ENCODE measurements at regions not wholly inside any gene's neighbourhood (a gene's known extent, or its start where the extent isn't known, plus 50 kb on each side); places are given as distances from the start of the nearest gene placed in this dataset.

- H3K36me3 ChIP-seq (ENCODE audit: insufficient read depth, low read length): no peaks in the 10 kb centered on the region
- peaks cover 45% of the 10 kb centered on the region for H3K27me3 ChIP-seq (ENCODE audit: control insufficient read depth, insufficient read depth, low read length)
- no peak overlapping the region for H3K4me2 ChIP-seq (ENCODE audit: low read length)
- H3K9me3 ChIP-seq (replicated peaks; ENCODE audit: low read length): no peaks in the 10 kb centered on the region
- H3K4me1 ChIP-seq (ENCODE audit: control insufficient read depth, insufficient read depth, low read length): no peaks in the 10 kb centered on the region
- no peak overlapping the region for H3K4me3 ChIP-seq (ENCODE audit: low read length)
- H3K9ac ChIP-seq (ENCODE audit: low read depth, low read length): no peak overlapping the region
Observed at GRCh38 chr20:63067721-63068560, 61.2 kb upstream of the BHLHE23 start.

- H3K4me3 ChIP-seq (ENCODE audit: low read length): no peak overlapping the region
- no peak overlapping the region for H3K4me2 ChIP-seq (ENCODE audit: low read length)
- H3K9ac ChIP-seq (ENCODE audit: low read depth, low read length): no peak overlapping the region
- peaks cover 38% of the 10 kb centered on the region for H3K27me3 ChIP-seq (ENCODE audit: control insufficient read depth, insufficient read depth, low read length)
- H3K9me3 ChIP-seq (replicated peaks; ENCODE audit: low read length): no peaks in the 10 kb centered on the region
- H3K36me3 ChIP-seq (ENCODE audit: insufficient read depth, low read length): no peaks in the 10 kb centered on the region
- no peaks in the 10 kb centered on the region for H3K4me1 ChIP-seq (ENCODE audit: control insufficient read depth, insufficient read depth, low read length)
Observed at GRCh38 chr20:63067266-63067635, 60.5 kb upstream of the BHLHE23 start.

GRCh38 chr20:63066506-63067265 is 59.9 kb upstream of the BHLHE23 start:
- Histone ChIP-seq H3K9ac (ENCODE audit: low read depth, low read length) (no peak overlapping the region), H3K36me3 (ENCODE audit: insufficient read depth, low read length) (no peaks in the 10 kb centered on the region), H3K4me2 (ENCODE audit: low read length) (no peak overlapping the region), H3K9me3 (replicated peaks; ENCODE audit: low read length) (no peaks in the 10 kb centered on the region), H3K27me3 (ENCODE audit: control insufficient read depth, insufficient read depth, low read length) (peaks cover 38% of the 10 kb centered on the region), H3K4me3 (ENCODE audit: low read length) (no peak overlapping the region), H3K4me1 (ENCODE audit: control insufficient read depth, insufficient read depth, low read length) (no peaks in the 10 kb centered on the region)

- H3K9ac ChIP-seq (ENCODE audit: low read depth, low read length): no peak overlapping the region
- H3K4me3 ChIP-seq (ENCODE audit: low read length): no peak overlapping the region
- H3K4me2 ChIP-seq (ENCODE audit: low read length): no peak overlapping the region
- no peaks in the 10 kb centered on the region for H3K9me3 ChIP-seq (replicated peaks; ENCODE audit: low read length)
- no peaks in the 10 kb centered on the region for H3K4me1 ChIP-seq (ENCODE audit: control insufficient read depth, insufficient read depth, low read length)
- no peaks in the 10 kb centered on the region for H3K36me3 ChIP-seq (ENCODE audit: insufficient read depth, low read length)
- peaks cover 35% of the 10 kb centered on the region for H3K27me3 ChIP-seq (ENCODE audit: control insufficient read depth, insufficient read depth, low read length)
Observed at GRCh38 chr20:63065911-63066310, 59.1 kb upstream of the BHLHE23 start.

- no peaks in the 10 kb centered on the region for H3K9me3 ChIP-seq (replicated peaks; ENCODE audit: low read length)
- H3K36me3 ChIP-seq (ENCODE audit: insufficient read depth, low read length): no peaks in the 10 kb centered on the region
- H3K4me3 ChIP-seq (ENCODE audit: low read length): no peak overlapping the region
- H3K9ac ChIP-seq (ENCODE audit: low read depth, low read length): no peak overlapping the region
- no peak overlapping the region for H3K4me2 ChIP-seq (ENCODE audit: low read length)
- peaks cover 31% of the 10 kb centered on the region for H3K27me3 ChIP-seq (ENCODE audit: control insufficient read depth, insufficient read depth, low read length)
- no peaks in the 10 kb centered on the region for H3K4me1 ChIP-seq (ENCODE audit: control insufficient read depth, insufficient read depth, low read length)
Observed at GRCh38 chr20:63064745-63065711, 58.3 kb upstream of the BHLHE23 start.

GRCh38 chr20:63064310-63064709 is 57.5 kb upstream of the BHLHE23 start:
- Histone ChIP-seq H3K36me3 (ENCODE audit: insufficient read depth, low read length) (no peaks in the 10 kb centered on the region), H3K9me3 (replicated peaks; ENCODE audit: low read length) (no peaks in the 10 kb centered on the region), H3K4me3 (ENCODE audit: low read length) (no peak overlapping the region), H3K4me1 (ENCODE audit: control insufficient read depth, insufficient read depth, low read length) (no peaks in the 10 kb centered on the region), H3K9ac (ENCODE audit: low read depth, low read length) (no peak overlapping the region), H3K27me3 (ENCODE audit: control insufficient read depth, insufficient read depth, low read length) (peaks cover 31% of the 10 kb centered on the region), H3K4me2 (ENCODE audit: low read length) (no peak overlapping the region)

- Histone ChIP-seq H3K36me3 (ENCODE audit: insufficient read depth, low read length) (no peaks in the 10 kb centered on the region), H3K27me3 (ENCODE audit: control insufficient read depth, insufficient read depth, low read length) (peaks cover 37% of the 10 kb centered on the region), H3K4me1 (ENCODE audit: control insufficient read depth, insufficient read depth, low read length) (no peaks in the 10 kb centered on the region), H3K9ac (ENCODE audit: low read depth, low read length) (no peak overlapping the region), H3K9me3 (replicated peaks; ENCODE audit: low read length) (no peaks in the 10 kb centered on the region), H3K4me2 (ENCODE audit: low read length) (no peak overlapping the region), H3K4me3 (ENCODE audit: low read length) (no peak overlapping the region)
Observed at GRCh38 chr20:63062188-63063140, 55.7 kb upstream of the BHLHE23 start.

- no peak overlapping the region for H3K4me2 ChIP-seq (ENCODE audit: low read length)
- H3K9me3 ChIP-seq (replicated peaks; ENCODE audit: low read length): no peaks in the 10 kb centered on the region
- H3K4me3 ChIP-seq (ENCODE audit: low read length): no peak overlapping the region
- H3K9ac ChIP-seq (ENCODE audit: low read depth, low read length): no peak overlapping the region
- H3K4me1 ChIP-seq (ENCODE audit: control insufficient read depth, insufficient read depth, low read length): no peaks in the 10 kb centered on the region
- peaks cover 30% of the 10 kb centered on the region for H3K27me3 ChIP-seq (ENCODE audit: control insufficient read depth, insufficient read depth, low read length)
- no peaks in the 10 kb centered on the region for H3K36me3 ChIP-seq (ENCODE audit: insufficient read depth, low read length)
Observed at GRCh38 chr20:63061771-63062100, 55.0 kb upstream of the BHLHE23 start.

GRCh38 chr20:63061051-63061770 is 54.4 kb upstream of the BHLHE23 start:
- Histone ChIP-seq H3K9me3 (replicated peaks; ENCODE audit: low read length) (no peaks in the 10 kb centered on the region), H3K4me1 (ENCODE audit: control insufficient read depth, insufficient read depth, low read length) (no peaks in the 10 kb centered on the region), H3K36me3 (ENCODE audit: insufficient read depth, low read length) (no peaks in the 10 kb centered on the region), H3K27me3 (ENCODE audit: control insufficient read depth, insufficient read depth, low read length) (peaks cover 26% of the 10 kb centered on the region), H3K4me3 (ENCODE audit: low read length) (no peak overlapping the region), H3K9ac (ENCODE audit: low read depth, low read length) (no peak overlapping the region), H3K4me2 (ENCODE audit: low read length) (no peak overlapping the region)

All from skeletal muscle satellite cell (primary cell).